ENCODE measurements at regions not wholly inside any gene's neighbourhood (a gene's known extent, or its start where the extent isn't known, plus 50 kb on each side); places are given as distances from the start of the nearest gene placed in this dataset.
"Not testable (repeated sequence)": the region's sequence is repeated elsewhere in the genome, so short reads cannot be mapped to it uniquely, and the experiment has no call there.

- 83% methylated on average over 5 of the region's 5 CpGs for WGBS (ENCODE audit: low lambda C conversion rate)
- H3F3A ChIP-seq (replicated peaks; ENCODE audit: insufficient read depth); H3K4me1 ChIP-seq (ENCODE audit: control insufficient read depth in 1 of 2, insufficient read depth in 2 of 2, low read depth in 1 of 2, low read length in 1 of 2); H3K27ac ChIP-seq (ENCODE audit: low read depth in 2 of 2, low read length in 1 of 2); H3K4me3 ChIP-seq (ENCODE audit: low read depth in 2 of 2, low read length in 1 of 2); H3K4me2 ChIP-seq; H3K9me2 ChIP-seq; H3K9ac ChIP-seq; H2AFZ ChIP-seq (ENCODE audit: low read depth); DNase-seq; H3K9me3 ChIP-seq; CTCF ChIA-PET; H3K27me3 ChIP-seq (ENCODE audit: insufficient read depth); H4K20me1 ChIP-seq (ENCODE audit: insufficient read depth); POLR2A ChIA-PET: not testable (repeated sequence)
- Histone ChIP-seq H3K36me3 (replicated peaks in 1 of 2; ENCODE audit: control insufficient read depth in 1 of 2, insufficient read depth in 2 of 2, low read length in 1 of 2) (peaks cover 0 to 22% of the 10 kb centered on the region in 2 experiments), H3K79me2 (ENCODE audit: insufficient read depth) (peaks cover 12% of the 10 kb centered on the region; the same call in 1 of the 2 replicates)
Measured at GRCh38 chr4:3381208-3381607, 60.6 kb upstream of the HGFAC start.

- Histone ChIP-seq H3F3A (replicated peaks; ENCODE audit: insufficient read depth) (peaks cover 7% of the 10 kb centered on the region), H3K4me1 (ENCODE audit: control insufficient read depth in 1 of 2, insufficient read depth in 2 of 2, low read depth in 1 of 2, low read length in 1 of 2) (no peaks in the 10 kb centered on the region; a peak in 1 of 4 replicates), H3K9me2 (no peaks in the 10 kb centered on the region), H3K79me2 (ENCODE audit: insufficient read depth) (0 out of 2 replicates have a peak, but pooled peaks cover 3% of the 10 kb centered on the region), H3K36me3 (replicated peaks in 1 of 2; ENCODE audit: control insufficient read depth in 1 of 2, insufficient read depth in 2 of 2, low read length in 1 of 2) (peaks cover 0 to 18% of the 10 kb centered on the region in 2 experiments), H3K27me3 (ENCODE audit: insufficient read depth) (no peaks in the 10 kb centered on the region), H3K9ac (no peak overlapping the region), H2AFZ (ENCODE audit: low read depth) (no peak overlapping the region), H4K20me1 (ENCODE audit: insufficient read depth) (no peaks in the 10 kb centered on the region), H3K27ac (ENCODE audit: low read depth in 2 of 2, low read length in 1 of 2) (no peak overlapping the region), H3K4me3 (ENCODE audit: low read depth in 2 of 2, low read length in 1 of 2) (no peak overlapping the region), H3K9me3 (no peaks in the 10 kb centered on the region), H3K4me2 (no peak overlapping the region)
- no peak for TF ChIP-seq SIN3A (IDR thresholded peaks at IDR 0.05; ENCODE audit: borderline replicate concordance, low read depth, low read length)
- TF ChIP-seq SMC3 (IDR thresholded peaks at IDR 0.05; ENCODE audit: low read depth, low read length): no peak
- TF ChIP-seq EP300 (IDR thresholded peaks at IDR 0.05; ENCODE audit: borderline replicate concordance in 1 of 2, low read depth in 1 of 2, low read length in 1 of 2): no peak
- no peak for TF ChIP-seq PBX3 (IDR thresholded peaks at IDR 0.05)
- TF ChIP-seq TCF12 (IDR thresholded peaks at IDR 0.05): no peak
- no peak for TF ChIP-seq CTCF (IDR thresholded peaks at IDR 0.05)
- TF ChIP-seq USF1 (IDR thresholded peaks at IDR 0.05; ENCODE audit: borderline replicate concordance, low read depth): no peak
- TF ChIP-seq MXI1 (IDR thresholded peaks at IDR 0.05; ENCODE audit: low read depth, low read length): no peak
- WGBS (ENCODE audit: low lambda C conversion rate): 98% methylated on average over 3 of the region's 6 CpGs
- ChIA-PET POLR2A (no interaction called here), CTCF (no interaction called here)
- DNase-seq: no peak
Measured at GRCh38 chr4:3382251-3382650, 59.5 kb upstream of the HGFAC start.

GRCh38 chr4:3384391-3384770 is 57.4 kb upstream of the HGFAC start:
- no peak overlapping the region for H2AFZ ChIP-seq (ENCODE audit: low read depth)
- H3K4me3 ChIP-seq (ENCODE audit: low read depth in 2 of 2, low read length in 1 of 2): no peak overlapping the region
- H3F3A ChIP-seq (replicated peaks; ENCODE audit: insufficient read depth): no peaks in the 10 kb centered on the region
- H3K36me3 ChIP-seq (replicated peaks in 1 of 2; ENCODE audit: control insufficient read depth in 1 of 2, insufficient read depth in 2 of 2, low read length in 1 of 2): peaks cover 0 to 2% of the 10 kb centered on the region in 2 experiments
- no peaks in the 10 kb centered on the region for H3K9me2 ChIP-seq
- WGBS (ENCODE audit: low lambda C conversion rate): 97% methylated on average over 7 of the region's 7 CpGs
- no peaks in the 10 kb centered on the region for H4K20me1 ChIP-seq (ENCODE audit: insufficient read depth)
- H3K4me1 ChIP-seq (ENCODE audit: control insufficient read depth in 1 of 2, insufficient read depth in 2 of 2, low read depth in 1 of 2, low read length in 1 of 2): peaks cover 0 to 4% of the 10 kb centered on the region in 2 experiments; a peak in 1 of 4 replicates
- no peak overlapping the region for H3K4me2 ChIP-seq
- POLR2A ChIA-PET: no interaction called here
- no peak overlapping the region for H3K9ac ChIP-seq
- CTCF ChIA-PET: interaction anchor here (1.2 kb wide), 1 partner anchor 38 kb away, joined by 3 read pairs; no protein-coding TSS in a partner anchor
- H3K79me2 ChIP-seq (ENCODE audit: insufficient read depth): no peaks in the 10 kb centered on the region
- H3K27ac ChIP-seq (ENCODE audit: low read depth in 2 of 2, low read length in 1 of 2): no peak overlapping the region
- H3K27me3 ChIP-seq (ENCODE audit: insufficient read depth): no peaks in the 10 kb centered on the region
- no peaks in the 10 kb centered on the region for H3K9me3 ChIP-seq
- no peak for DNase-seq
- TF ChIP-seq EZH2phosphoT487 (IDR thresholded peaks at IDR 0.05; ENCODE audit: borderline replicate concordance, low read depth) (no peak), YY1 (IDR thresholded peaks at IDR 0.05; ENCODE audit: low read depth) (no peak), RFX5 (IDR thresholded peaks at IDR 0.05; ENCODE audit: low read length) (no peak), FOSL2 (IDR thresholded peaks at IDR 0.05; ENCODE audit: borderline replicate concordance, low read depth) (no peak), ELF1 (IDR thresholded peaks at IDR 0.05) (no peak), CHD2 (IDR thresholded peaks at IDR 0.05; ENCODE audit: low read length, partially characterized antibody) (no peak), NFIC (IDR thresholded peaks at IDR 0.05; ENCODE audit: borderline replicate concordance) (no peak), NRF1 (IDR thresholded peaks at IDR 0.05; ENCODE audit: low read depth, low read length) (no peak), FOXM1 (IDR thresholded peaks at IDR 0.05; ENCODE audit: low read depth) (no peak), ZBTB33 (IDR thresholded peaks at IDR 0.05; ENCODE audit: borderline replicate concordance, low read depth) (no peak), SMC3 (IDR thresholded peaks at IDR 0.05; ENCODE audit: low read depth, low read length) (no peak), SIN3A (IDR thresholded peaks at IDR 0.05; ENCODE audit: borderline replicate concordance, low read depth, low read length) (no peak), JUND (IDR thresholded peaks at IDR 0.05) (no peak)

All from SK-N-SH (cell line).